ENCODE measurements at regions not wholly inside any gene's neighbourhood (a gene's known extent, or its start where the extent isn't known, plus 50 kb on each side); places are given as distances from the start of the nearest gene placed in this dataset.

DNA sequence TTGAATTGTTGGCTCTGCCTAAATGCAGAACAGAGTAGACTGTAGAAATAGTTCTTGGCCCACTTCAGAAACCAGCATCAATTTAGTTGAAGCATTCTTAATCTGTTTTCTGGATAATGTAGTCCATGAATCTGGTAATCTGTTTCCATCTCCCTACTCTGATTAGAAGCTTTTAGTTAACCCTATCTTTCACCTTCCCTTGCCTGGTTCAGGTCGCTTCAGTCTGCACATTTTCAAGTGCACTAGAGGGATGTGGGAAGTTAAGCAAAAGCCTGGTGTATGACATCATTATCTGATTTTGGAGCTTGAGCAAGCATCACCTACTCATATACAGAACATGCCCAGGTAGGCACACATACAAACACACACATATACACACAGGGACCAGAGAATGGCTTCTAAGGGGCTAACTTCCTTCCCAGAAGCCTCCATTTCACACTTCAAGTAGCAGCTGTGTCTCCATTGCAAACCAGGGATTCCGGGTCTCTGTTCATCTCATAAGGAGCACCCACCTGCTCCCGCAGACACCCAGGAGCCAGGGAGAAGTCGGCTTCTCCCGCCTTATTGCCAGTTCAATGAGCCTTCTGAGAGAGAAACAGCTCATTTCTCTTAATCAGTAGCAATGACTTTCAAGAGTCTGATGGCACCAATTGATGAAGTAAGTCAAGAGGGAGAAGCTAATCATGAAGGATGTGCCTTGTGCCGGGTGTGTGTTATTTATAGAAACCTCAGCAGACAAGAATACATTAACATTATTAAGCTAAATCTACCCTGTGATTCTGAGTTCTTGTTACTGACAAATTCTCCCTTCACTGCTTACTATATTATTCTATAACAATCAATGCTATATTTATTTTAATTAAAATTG is 347.9 kb upstream of the STAC start:
- ATAC-seq (no peak), DNase-seq (no peak)
- H3K27ac ChIP-seq: no peak overlapping the region
- no peak overlapping the region for H3K4me3 ChIP-seq
- intact Hi-C loops (cut with DNase I): no loop called here
- H3K4me1 ChIP-seq: no peaks in the 10 kb centered on the region
- no peak for TF ChIP-seq CTCF (IDR thresholded peaks at IDR 0.05)
- no peaks in the 10 kb centered on the region for H3K9me3 ChIP-seq
- H3K27me3 ChIP-seq: no peaks in the 10 kb centered on the region
- H3K36me3 ChIP-seq: no peaks in the 10 kb centered on the region
- WGBS (ENCODE audit: insufficient coverage, low coverage, low lambda C conversion rate, missing lambda C conversion rate): 55% methylated on average over 3 of the region's 6 CpGs

DNA sequence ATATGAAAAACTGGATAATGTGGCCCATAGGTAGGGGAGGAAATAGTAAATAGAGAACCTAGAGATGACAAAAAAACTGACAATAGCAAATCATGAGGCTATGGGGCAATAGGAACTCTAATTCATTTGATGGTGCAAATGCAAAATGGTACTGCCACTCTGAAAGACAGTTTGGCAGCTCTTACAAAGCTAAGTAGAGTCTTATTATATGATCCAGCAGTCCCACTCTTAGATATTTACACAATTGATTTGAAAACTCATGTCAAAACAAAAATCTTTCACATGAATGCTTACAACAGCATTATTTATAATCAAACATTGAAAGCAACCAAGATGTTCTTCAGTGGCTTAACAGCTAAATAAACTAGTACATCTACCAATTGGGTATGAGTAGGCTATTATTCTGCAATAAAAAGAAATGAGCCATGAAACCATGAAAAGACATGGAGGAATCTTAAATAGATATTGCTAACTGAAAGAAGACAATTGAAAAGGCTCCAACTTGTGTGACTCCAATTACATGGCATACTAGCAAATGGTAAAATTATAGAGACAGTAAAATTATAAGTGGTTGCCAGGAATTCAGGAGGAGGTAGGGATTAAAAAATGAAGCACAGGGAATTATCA is 321.8 kb upstream of the STAC start:
- ATAC-seq (no peak), DNase-seq (no peak)
- TF ChIP-seq POLR2A (IDR thresholded peaks at IDR 0.05) (no peak), CTCF (IDR thresholded peaks at IDR 0.05) (no peak)
- Histone ChIP-seq H3K27me3 (no peaks in the 10 kb centered on the region), H3K4me3 (no peak overlapping the region), H3K4me1 (no peaks in the 10 kb centered on the region), H3K36me3 (no peaks in the 10 kb centered on the region), H3K27ac (no peak overlapping the region), H3K9me3 (no peaks in the 10 kb centered on the region)
- intact Hi-C loops (cut with DNase I): no loop called here

GRCh38 chr3:36060950-36061349 is 319.4 kb upstream of the STAC start:
- no peaks in the 10 kb centered on the region for H3K36me3 ChIP-seq
- no peak for DNase-seq
- intact Hi-C loops (cut with DNase I): no loop called here
- no peaks in the 10 kb centered on the region for H3K9me3 ChIP-seq
- no peaks in the 10 kb centered on the region for H3K27me3 ChIP-seq
- no peaks in the 10 kb centered on the region for H3K4me1 ChIP-seq
- WGBS (ENCODE audit: insufficient coverage, low coverage, low lambda C conversion rate, missing lambda C conversion rate): 53% methylated on average over 5 of the region's 5 CpGs
- H3K27ac ChIP-seq: no peak overlapping the region
- no peak for ATAC-seq
- TF ChIP-seq POLR2A (IDR thresholded peaks at IDR 0.05): no peak
- no peak overlapping the region for H3K4me3 ChIP-seq

DNA sequence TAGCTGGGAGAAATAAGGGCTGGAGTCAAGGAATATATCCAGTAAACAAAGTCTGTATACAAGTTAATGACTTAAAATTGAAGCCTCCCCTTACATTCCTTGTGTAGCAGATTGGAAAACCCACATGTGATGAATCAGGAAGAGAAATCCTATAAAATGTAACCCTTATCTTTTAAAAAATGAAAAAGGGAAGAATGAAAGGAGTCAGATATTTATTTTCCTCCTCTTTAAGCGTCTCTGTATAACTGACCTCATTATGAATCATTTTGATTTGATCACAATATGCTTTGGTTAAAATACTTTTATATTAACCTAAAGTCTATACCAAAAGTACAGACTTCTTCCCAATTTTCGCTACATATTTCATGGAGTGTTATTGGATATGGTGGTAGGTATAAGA is 316.3 kb upstream of the STAC start:
- Histone ChIP-seq H3K27ac (no peak overlapping the region), H3K9me3 (no peaks in the 10 kb centered on the region), H3K36me3 (no peaks in the 10 kb centered on the region), H3K4me1 (no peaks in the 10 kb centered on the region), H3K4me3 (no peak overlapping the region), H3K27me3 (no peaks in the 10 kb centered on the region)
- 61% methylated on average over 2 of the region's 2 CpGs for WGBS (ENCODE audit: insufficient coverage, low coverage, low lambda C conversion rate, missing lambda C conversion rate)
- ATAC-seq: no peak
- no peak for TF ChIP-seq CTCF (IDR thresholded peaks at IDR 0.05)
- TF ChIP-seq POLR2A (IDR thresholded peaks at IDR 0.05): no peak
- DNase-seq: no peak
- intact Hi-C loops (cut with DNase I): no loop called here

- no peak for ATAC-seq
- Histone ChIP-seq H3K4me3 (no peak overlapping the region), H3K27me3 (no peaks in the 10 kb centered on the region), H3K4me1 (no peaks in the 10 kb centered on the region), H3K36me3 (no peaks in the 10 kb centered on the region), H3K27ac (no peak overlapping the region), H3K9me3 (no peaks in the 10 kb centered on the region)
- DNase-seq: no peak
- intact Hi-C loops (cut with DNase I): no loop called here
- 54% methylated on average over 2 of the region's 2 CpGs for WGBS (ENCODE audit: insufficient coverage, low coverage, low lambda C conversion rate, missing lambda C conversion rate)
- TF ChIP-seq CTCF (IDR thresholded peaks at IDR 0.05) (no peak), POLR2A (IDR thresholded peaks at IDR 0.05) (no peak)
Observed at GRCh38 chr3:36065321-36065720, 315.0 kb upstream of the STAC start.
